Stimulated activated CD4-positive, alpha-beta T cell treated with anti-CD3 and anti-CD28 coated beads, TNF-alpha, amount 100 ng/mL, for 4 hours (primary cell): ENCODE measurements at regions not wholly inside any gene's neighbourhood (a gene's known extent, or its start where the extent isn't known, plus 50 kb on each side); places are given as distances from the start of the nearest gene placed in this dataset.

Experiments
- DNase-seq, 3 experiments: peaks; one replicate each; pipeline ENCODE4 v3.0.0-alpha.2; 2020; ENCODE audit warnings: low read depth in 3 of 3

DNA sequence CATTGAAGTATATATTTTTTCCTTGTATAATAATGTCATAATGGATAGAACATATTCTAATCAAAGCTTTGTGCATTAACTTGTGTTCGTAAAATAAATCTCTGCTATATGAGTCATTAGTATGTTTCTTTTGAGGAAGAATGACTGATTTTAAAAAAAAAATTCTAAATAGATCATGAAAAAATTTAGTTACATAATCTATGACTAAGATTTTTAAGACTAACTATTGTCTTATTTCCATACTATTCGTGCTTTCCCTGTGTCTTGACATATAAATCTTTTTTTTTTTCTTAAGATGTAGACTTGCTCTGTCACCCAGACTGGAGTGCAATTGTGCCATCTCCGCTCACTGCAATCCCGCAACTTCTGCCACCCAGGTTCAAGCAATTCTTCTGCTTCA lies 226.1 kb downstream of the DSEL start:
- DNase-seq, result no peak

- DNase-seq, result no peak
These were observed 230.9 kb downstream of the DSEL start for GRCh38 chr18:67285583-67285982.

GRCh38 chr18:67282796-67283195 lies 233.7 kb downstream of the DSEL start:
- no peak for DNase-seq

DNA sequence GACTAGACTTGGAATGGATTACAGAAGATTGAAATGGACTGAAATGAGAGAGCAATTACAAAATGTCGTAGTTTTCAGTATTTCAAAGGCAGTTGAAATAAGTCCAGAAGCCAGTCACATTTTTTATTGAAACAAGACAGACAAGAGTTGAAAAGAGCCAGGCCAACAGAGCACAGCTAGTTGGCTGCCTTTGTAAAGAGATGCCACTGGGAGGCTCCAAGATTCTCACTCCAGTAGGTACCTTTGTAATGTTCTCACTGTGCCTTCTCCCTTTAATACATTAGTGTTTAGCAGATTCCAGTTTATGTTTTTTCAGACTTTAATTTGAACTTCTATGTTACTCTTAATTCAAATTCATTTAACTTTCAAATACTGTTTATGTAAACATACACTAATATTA lies 234.8 kb downstream of the DSEL start:
- DNase-seq, result no peak

- no peak for DNase-seq
These were observed 235.9 kb downstream of the DSEL start for GRCh38 chr18:67280486-67281242.

DNA sequence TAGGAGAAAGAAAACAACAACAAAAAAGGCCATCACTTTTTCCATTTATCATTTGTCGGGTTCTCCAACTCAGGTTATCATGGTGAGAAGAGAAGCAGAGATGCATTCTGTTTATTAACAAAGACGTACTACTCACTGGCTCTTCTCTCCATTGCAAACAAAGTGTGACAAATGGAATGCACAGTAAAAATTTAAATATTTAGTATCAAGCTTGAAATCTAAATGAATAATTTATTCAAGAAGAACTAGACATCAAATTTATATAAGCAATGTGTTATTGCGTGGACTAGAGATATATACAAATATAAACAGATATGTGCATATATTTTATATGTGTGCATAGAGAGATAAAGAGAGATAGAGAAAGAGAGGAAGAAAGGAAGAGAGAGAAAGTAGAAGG lies 236.5 kb downstream of the DSEL start:
- DNase-seq, result no peak

GRCh38 chr18:67278984-67279383 lies 237.5 kb downstream of the DSEL start:
- no peak for DNase-seq

DNA sequence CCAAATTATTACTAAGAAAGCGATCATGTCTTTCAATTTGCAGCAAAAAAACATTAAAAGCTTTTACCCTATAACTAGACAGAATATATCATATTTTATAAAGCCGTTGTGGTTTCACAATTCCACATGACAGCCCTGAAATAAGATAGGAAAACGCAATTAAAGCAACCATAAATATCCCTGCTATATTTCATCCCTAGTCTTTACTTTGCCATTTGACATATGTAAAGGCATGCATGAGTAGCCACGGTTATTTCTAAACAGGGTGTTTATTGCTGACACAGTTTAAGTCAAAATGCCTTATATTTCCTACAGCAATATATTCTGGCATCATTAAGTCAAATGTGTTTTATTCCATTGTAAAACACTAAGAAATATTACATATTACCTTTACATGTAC lies 239.9 kb downstream of the DSEL start:
- DNase-seq, result no peak

DNA sequence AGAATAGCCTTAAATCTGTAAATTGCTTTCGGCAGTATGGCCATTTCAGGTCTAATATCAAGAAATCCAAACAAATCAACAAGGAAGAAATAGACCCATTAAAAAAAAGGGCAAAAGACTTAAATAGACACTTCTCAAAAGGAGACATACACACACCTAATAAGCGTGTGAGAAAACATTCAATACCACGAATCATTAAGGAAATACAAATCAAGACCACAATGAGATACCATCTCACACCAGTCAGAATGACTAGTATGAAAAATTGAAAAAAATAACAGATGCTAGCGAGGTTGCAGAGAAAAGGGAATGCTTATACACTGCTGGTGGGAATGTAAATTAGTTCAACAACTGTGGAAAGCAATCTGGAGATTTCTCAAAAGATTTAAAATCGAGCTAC lies 243.2 kb downstream of the DSEL start:
- DNase-seq, result no peak

GRCh38 chr18:67269206-67269605 lies 247.3 kb downstream of the DSEL start:
- no peak for DNase-seq

- DNase-seq, result no peak
These were observed 248.0 kb downstream of the DSEL start for GRCh38 chr18:67268530-67268929.

DNA sequence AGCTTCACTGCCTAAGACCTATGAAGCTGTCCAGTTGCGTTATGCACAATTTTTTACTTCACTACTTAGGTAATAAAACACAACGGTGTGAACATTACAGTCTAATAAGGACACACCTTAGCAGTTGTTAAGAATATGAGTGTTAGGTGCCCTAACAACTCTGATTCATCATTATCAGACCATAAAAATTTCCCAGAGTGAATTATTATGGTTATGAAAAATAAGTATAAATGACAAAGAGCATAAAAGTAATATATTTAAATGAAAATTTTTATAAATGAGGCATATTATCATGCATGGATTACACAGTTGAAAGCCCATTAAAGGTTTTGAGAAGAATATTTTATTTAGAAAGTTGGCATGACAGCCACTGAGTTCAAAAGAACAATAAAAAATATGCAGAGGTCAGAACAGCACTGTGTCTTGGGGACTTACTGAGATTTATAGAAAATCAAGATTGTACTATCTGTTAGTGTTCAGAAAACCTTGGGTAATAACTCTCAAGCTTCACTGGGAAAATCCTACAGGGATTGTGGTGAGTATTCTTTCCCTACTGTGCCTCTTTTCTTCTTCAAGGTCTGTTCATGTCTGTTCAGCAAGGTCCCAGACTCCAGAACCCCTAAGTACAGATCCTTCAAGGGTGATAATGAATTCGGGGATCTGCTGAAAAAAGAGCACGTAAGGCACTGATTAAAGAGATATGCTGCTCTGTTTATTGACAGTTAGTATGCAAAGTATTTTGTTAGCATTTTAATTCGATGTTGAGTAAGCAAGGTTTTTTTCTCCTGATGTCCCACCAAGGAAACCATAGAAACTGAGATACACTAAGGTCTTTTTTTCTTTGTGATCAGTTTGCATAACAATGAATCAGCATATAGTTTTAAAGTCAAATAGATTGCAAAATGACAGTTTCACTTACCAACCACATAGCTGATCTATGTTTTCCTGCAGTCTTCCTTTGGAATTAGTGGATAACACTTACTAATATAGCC lies 250.0 kb downstream of the DSEL start:
- DNase-seq, result no peak

- no peak for DNase-seq
These were observed 250.9 kb downstream of the DSEL start for GRCh38 chr18:67265464-67266245.

GRCh38 chr18:67261931-67262552 lies 254.5 kb downstream of the DSEL start:
- no peak for DNase-seq

DNA sequence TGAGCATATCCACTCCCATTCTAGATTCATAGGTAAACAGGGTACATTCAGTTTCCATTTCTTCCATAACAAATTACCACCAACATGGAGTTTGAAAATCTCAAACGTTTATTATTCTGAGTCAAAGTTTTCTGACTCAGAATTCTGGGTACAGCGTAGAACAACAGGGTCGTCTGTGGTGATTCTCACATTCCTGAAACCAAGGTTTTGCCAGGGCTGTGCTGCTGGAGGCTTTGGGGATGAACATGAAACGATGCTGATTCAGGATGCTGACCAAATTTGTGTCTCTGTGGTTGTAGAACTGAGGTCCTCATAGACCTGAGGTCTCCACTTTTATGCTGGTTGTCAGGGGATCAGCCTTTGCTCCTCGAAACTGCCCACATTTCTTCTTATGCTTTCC lies 255.7 kb downstream of the DSEL start:
- no peak for DNase-seq

GRCh38 chr18:67250776-67251424 lies 265.6 kb downstream of the DSEL start:
- DNase-seq, result no peak

DNA sequence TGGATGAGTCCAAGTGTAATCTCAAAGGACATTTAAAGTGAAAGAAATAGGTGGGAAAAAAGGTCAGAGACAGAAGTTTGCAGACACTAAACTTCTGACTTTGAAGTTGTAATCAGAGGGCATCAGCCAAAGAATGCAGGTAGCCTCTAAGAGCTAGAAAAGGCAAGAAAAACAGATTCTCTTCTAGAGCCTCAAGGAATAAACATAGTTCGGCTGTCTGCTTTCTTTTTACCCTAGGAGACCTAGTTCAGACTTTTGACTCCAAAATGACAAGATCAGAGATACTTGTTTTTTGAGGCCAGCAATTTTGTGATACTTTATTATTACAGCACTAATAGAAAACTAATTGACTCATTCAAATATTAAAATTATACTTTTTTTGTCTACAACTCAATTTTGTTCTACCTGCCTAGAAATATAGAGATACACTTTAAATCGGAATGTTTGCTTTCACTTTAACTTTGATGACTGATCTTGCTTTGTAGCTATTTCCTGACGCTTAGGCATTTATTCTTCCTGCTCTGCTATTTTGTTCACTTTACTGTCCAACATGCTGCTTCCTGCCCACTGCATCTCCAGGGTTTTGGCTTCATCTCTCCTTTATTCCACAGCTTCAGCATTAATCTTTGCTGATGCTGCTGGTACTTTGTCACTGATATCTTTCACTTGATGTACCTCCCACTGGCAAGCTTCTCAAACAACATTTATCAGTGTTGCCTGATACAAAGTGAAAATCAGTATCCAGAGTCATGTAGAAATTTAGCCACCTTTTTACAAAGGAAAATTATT lies 272.5 kb downstream of the DSEL start:
- DNase-seq, result no peak

- DNase-seq, result no peak
These were observed 274.5 kb downstream of the DSEL start for GRCh38 chr18:67242001-67242400.

GRCh38 chr18:67241299-67241698 lies 275.2 kb downstream of the DSEL start:
- DNase-seq, result no peak

GRCh38 chr18:67239826-67240225 lies 276.7 kb downstream of the DSEL start:
- no peak for DNase-seq
